ENCODE measurements at regions not wholly inside any gene's neighbourhood (a gene's known extent, or its start where the extent isn't known, plus 50 kb on each side); places are given as distances from the start of the nearest gene placed in this dataset.

DNA sequence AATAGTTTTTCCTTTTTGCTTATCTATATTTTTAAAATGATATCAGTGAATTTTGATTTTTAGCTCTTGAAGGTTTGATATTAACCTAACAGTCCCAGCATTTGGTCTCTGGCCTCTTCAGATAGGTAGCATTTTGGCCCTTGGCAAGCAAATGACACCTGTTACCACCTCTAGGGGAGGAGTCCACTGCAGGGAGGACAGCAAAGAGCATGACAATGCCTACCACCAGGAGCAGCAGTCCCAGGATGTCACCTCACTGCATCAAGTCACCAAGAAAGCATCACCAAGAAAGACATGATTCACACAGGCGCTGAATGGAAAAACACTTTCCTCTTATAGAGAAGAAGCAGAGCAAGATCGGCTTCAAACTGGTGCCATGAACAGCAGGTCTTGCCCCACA, 224.3 kb downstream of the UBE3D start:
- 98% methylated on average over 2 of the region's 2 CpGs for WGBS
- Histone ChIP-seq H3K36me3 (ENCODE audit: control insufficient read depth in 2 of 2, insufficient read depth in 2 of 2, low read length in 1 of 2) (no peaks in the 10 kb centered on the region), H3K4me1 (ENCODE audit: control insufficient read depth in 2 of 2, insufficient read depth in 2 of 2, low read length in 2 of 2) (no peaks in the 10 kb centered on the region), H3K27ac (ENCODE audit: low read depth in 1 of 2, low read length in 1 of 2) (no peak overlapping the region), H3K4me3 (ENCODE audit: low read length in 2 of 2) (no peak overlapping the region), H3K9me3 (ENCODE audit: control insufficient read depth in 2 of 2, insufficient read depth in 1 of 2, low read length in 1 of 2) (no peaks in the 10 kb centered on the region), H3K27me3 (ENCODE audit: control insufficient read depth in 2 of 2, insufficient read depth in 1 of 2, low read length in 1 of 2) (no peaks in the 10 kb centered on the region)
- no peak for DNase-seq (ENCODE audit: low read depth in 6 of 9, low spot score in 9 of 9)

All from thymus (tissue), 11 donors.